ENCODE measurements at regions not wholly inside any gene's neighbourhood (a gene's known extent, or its start where the extent isn't known, plus 50 kb on each side); places are given as distances from the start of the nearest gene placed in this dataset.

DNA sequence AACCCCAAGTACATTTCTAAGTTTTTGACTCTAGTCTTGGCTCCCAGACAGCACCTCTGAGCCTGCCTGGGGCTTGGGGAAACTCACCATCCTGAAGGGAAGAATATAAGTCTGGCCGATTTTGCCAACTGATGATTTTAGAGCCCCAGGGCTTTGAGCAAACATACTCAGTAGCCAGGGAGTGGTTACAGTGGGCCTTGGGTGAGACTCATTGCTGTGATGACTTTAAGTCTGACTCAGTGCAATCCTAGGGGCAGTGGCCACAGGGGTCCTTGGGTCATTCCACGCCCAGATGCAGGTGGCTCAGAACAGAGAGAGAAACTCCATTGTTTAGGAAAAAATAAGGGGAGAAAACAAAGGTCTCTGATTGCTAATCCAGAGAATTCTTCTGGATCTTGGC, 312.0 kb upstream of the EDIL3 start:
- Histone ChIP-seq H3K27me3 (no peaks in the 10 kb centered on the region), H3K4me3 (replicated peaks in 1 of 3) (no peak overlapping the region), H3K4me1 (no peaks in the 10 kb centered on the region), H3K36me3 (no peaks in the 10 kb centered on the region), H3K9me3 (no peaks in the 10 kb centered on the region), H3K27ac (no peak overlapping the region)
- intact Hi-C loops (cut with DNase I), result no loop called here
- DNase-seq, result no peak
- TF ChIP-seq, protein P1, sequence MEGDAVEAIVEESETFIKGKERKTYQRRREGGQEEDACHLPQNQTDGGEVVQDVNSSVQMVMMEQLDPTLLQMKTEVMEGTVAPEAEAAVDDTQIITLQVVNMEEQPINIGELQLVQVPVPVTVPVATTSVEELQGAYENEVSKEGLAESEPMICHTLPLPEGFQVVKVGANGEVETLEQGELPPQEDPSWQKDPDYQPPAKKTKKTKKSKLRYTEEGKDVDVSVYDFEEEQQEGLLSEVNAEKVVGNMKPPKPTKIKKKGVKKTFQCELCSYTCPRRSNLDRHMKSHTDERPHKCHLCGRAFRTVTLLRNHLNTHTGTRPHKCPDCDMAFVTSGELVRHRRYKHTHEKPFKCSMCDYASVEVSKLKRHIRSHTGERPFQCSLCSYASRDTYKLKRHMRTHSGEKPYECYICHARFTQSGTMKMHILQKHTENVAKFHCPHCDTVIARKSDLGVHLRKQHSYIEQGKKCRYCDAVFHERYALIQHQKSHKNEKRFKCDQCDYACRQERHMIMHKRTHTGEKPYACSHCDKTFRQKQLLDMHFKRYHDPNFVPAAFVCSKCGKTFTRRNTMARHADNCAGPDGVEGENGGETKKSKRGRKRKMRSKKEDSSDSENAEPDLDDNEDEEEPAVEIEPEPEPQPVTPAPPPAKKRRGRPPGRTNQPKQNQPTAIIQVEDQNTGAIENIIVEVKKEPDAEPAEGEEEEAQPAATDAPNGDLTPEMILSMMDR (IDR thresholded peaks at IDR 0.05), result no peak
- TF ChIP-seq POLR2A (IDR thresholded peaks at IDR 0.05), result no peak
- WGBS, 2 donors, result 62 to 72% methylated on average over 2 of the region's 2 CpGs

DNA sequence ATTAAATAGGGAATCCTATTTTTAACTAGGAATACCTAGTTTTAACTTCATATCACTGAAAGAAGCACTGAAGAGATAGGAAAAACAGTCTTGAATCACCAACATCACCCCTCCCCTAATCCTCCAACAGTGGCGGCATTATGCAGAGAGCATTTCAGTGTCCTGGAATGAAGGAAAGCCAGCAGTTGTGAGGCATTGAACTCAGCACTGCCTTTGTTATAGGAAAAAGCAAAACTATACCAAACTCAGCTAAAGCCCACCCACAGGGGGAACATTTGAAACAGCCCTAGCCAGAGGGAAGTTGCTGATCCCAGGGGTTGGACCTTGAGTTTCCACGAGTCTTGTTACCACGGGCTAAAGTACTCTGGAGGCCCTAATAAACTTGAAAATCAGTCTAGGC, 310.6 kb upstream of the EDIL3 start:
- H3K4me1 ChIP-seq, result no peaks in the 10 kb centered on the region
- H3K9me3 ChIP-seq, result no peaks in the 10 kb centered on the region
- no peaks in the 10 kb centered on the region for H3K36me3 ChIP-seq
- intact Hi-C loops (cut with DNase I), result no loop called here
- 85 to 94% methylated on average over 3 of the region's 3 CpGs for WGBS, 2 donors
- H3K27ac ChIP-seq, result no peak overlapping the region
- no peaks in the 10 kb centered on the region for H3K27me3 ChIP-seq
- no peak for DNase-seq
- H3K4me3 ChIP-seq (replicated peaks in 1 of 3), result no peak overlapping the region
- TF ChIP-seq POLR2A (IDR thresholded peaks at IDR 0.05), result no peak
- TF ChIP-seq, protein P1 (IDR thresholded peaks at IDR 0.05), result no peak

DNA sequence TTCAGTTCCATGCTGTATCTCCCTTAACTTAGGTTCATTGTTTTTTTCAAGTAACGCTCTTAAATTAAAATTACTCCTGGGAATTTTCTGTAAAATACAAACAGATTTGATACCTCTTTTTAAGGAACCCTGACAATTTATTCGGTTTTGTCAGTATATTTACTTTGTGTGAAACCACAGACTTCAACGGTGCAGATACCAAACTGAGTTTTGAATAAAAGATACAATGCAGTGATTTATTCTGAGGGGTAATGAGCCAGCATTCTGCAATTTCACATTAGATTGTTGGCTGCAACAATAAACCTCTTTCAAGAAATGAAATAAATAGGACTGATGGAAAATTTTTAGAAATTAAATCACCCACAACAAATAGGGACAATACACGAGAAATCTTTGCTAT, 308.6 kb upstream of the EDIL3 start:
- 73 to 85% methylated on average over 4 of the region's 4 CpGs for WGBS, 2 donors
- H3K9me3 ChIP-seq, result no peaks in the 10 kb centered on the region
- H3K27ac ChIP-seq, result no peak overlapping the region
- no peak overlapping the region for H3K4me3 ChIP-seq (replicated peaks in 1 of 3)
- DNase-seq, result no peak
- TF ChIP-seq POLR2A (IDR thresholded peaks at IDR 0.05), result no peak
- TF ChIP-seq, protein P1 (IDR thresholded peaks at IDR 0.05), result no peak
- intact Hi-C loops (cut with DNase I), result no loop called here
- H3K4me1 ChIP-seq, result no peaks in the 10 kb centered on the region
- no peaks in the 10 kb centered on the region for H3K36me3 ChIP-seq
- H3K27me3 ChIP-seq, result no peaks in the 10 kb centered on the region

DNA sequence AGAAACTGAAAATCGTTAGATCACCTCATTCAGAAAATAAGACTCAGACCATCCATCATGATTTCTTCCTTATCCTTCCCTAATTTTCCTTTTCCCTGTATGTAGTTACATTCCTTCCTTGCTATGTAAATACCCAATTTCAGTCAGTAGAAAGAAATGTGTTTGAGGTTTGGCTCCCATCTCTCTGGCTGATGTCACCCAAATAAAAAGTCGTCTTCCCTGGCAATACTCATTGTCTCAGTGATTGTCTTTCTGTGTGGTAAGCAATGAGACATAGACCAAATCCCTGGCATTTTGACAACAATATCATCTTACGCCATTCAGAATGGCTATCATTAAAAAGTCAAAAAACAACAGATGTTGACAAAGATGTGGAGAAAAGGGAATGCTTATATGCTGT, 303.9 kb upstream of the EDIL3 start:
- DNase-seq, result no peak
- Histone ChIP-seq H3K27me3 (no peaks in the 10 kb centered on the region), H3K36me3 (no peaks in the 10 kb centered on the region), H3K27ac (no peak overlapping the region), H3K4me3 (replicated peaks in 1 of 3) (no peak overlapping the region), H3K4me1 (no peaks in the 10 kb centered on the region), H3K9me3 (no peaks in the 10 kb centered on the region)
- TF ChIP-seq POLR2A (IDR thresholded peaks at IDR 0.05), result no peak
- TF ChIP-seq, protein P1 (IDR thresholded peaks at IDR 0.05), result no peak
- intact Hi-C loops (cut with DNase I), result no loop called here
- 48 to 53% methylated on average over 3 of the region's 3 CpGs for WGBS, 2 donors

DNA sequence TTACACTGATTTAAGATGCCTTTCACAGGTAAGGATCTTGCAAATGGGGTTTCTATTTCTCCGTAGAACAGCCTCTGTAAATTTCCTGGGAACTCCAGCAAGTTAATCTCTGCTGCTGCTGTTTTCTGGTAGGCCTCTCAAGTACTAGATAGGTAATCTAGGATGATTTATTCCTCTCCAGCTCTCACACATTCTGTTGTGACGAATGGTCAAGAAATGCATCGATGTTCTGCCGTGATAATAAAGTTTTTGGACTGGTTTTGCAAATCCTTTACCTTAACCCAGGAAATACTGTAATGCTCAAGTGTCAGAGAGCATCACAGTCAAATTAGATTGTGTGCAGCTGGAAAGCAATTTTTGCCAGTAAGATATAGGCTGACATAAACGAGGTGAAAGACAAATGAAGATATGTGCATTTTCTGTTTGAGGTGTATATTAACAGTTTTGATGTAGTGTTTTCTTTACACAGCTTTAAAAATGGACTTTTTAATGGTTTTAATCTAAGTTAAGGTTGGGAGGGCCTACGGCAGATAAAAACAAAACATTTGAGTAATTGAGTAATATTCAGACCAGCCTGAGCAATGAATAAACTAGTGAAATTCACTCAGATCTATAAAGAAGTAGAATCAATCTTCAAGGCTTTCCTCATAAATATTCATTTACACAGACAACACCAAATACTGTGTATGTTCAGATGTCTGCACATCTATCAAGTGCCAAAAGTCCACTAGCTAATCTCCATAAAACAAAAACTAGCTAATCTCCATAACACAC, 300.6 kb upstream of the EDIL3 start:
- no peaks in the 10 kb centered on the region for H3K9me3 ChIP-seq
- H3K36me3 ChIP-seq, result no peaks in the 10 kb centered on the region
- TF ChIP-seq, protein P1 (IDR thresholded peaks at IDR 0.05), result no peak
- no peak for TF ChIP-seq POLR2A (IDR thresholded peaks at IDR 0.05)
- no peak for DNase-seq
- intact Hi-C loops (cut with DNase I), result no loop called here
- no peaks in the 10 kb centered on the region for H3K27me3 ChIP-seq
- no peaks in the 10 kb centered on the region for H3K4me1 ChIP-seq
- WGBS, 2 donors, result 65 to 79% methylated on average over 6 of the region's 6 CpGs
- H3K27ac ChIP-seq, result no peak overlapping the region
- no peak overlapping the region for H3K4me3 ChIP-seq (replicated peaks in 1 of 3)
